CD4-positive, alpha-beta T cell treated with Interferon gamma for 1 hour (primary cell): ENCODE measurements at regions not wholly inside any gene's neighbourhood (a gene's known extent, or its start where the extent isn't known, plus 50 kb on each side); places are given as distances from the start of the nearest gene placed in this dataset.
"Not testable (repeated sequence)": the region's sequence is repeated elsewhere in the genome, so short reads cannot be mapped to it uniquely, and the experiment has no call there.

ENCODE experiments used
- DNase-seq: peaks from one replicate; pipeline ENCODE4 v3.0.0-alpha.2; 2020

DNA sequence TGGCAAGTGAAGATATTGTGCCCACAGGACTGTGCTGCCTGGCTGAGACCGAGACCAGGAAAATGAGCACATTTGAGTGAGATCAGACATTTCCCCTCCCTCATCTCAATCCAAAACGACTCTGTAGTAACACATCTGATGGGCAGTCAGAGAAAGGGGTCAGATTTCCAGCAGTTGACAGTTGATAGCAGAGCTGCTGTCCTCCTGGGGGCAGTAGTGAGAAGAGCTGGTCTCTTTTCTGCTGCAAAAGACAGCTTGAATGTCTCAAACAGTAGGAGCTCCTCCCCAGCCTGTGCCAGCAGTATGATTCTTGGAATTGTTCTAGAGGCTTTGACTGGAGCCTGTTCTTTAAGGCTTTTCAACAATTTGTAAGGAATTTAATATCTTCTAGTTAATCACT, 1396.3 kb downstream of the RPIA start:
- DNase-seq: not testable (repeated sequence)

DNA sequence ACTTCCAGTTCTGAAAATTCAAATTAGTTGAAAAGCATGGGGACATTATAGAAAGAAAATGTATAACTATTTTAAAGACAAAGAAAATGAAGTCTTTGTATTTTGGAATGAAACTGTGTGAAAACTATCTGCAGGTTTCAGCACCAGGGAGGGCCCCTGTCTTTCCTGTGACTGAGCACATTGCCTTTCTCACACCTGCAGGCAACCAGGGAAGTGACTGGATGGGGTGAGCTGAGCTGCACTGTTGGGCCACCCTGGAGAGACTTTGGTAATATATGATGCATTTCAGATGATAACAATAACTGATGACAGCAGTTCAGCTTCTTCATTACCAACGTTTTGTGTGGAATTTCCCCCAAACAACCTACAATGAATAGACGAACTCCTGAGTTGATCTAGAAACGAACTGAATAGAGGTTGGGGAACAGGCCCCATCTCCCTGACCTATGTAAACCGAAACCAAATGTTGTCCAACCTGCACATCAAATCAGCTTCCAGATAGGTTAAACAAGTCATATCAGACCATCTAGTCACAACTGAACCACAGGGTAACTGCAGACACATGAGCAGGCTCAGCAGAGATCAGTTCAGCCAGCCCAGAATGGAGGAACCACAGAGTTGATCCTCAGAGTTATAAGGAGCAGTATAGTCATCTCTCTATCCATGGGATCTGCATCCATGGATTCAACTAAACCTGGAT, 1402.2 kb downstream of the RPIA start:
- not testable (repeated sequence) for DNase-seq

DNA sequence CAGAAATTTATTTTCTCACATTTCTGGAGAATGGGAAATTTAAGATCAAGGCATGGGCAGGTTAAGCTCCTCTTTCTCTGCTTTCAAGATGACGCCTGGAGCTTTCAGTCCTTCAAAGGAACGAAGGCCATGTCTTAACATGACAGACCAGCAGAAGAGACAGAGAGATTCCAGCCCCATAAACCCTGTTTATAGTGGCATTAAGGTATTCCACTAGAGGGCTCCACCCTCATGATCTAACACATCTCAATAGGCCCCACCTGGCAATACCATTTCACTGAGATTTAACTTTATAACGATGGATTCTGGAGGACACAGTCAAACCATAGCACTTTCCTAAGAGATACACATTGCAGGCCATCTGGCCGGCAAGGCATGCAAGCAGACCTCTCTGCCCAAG, 1406.1 kb downstream of the RPIA start:
- not testable (repeated sequence) for DNase-seq

DNA sequence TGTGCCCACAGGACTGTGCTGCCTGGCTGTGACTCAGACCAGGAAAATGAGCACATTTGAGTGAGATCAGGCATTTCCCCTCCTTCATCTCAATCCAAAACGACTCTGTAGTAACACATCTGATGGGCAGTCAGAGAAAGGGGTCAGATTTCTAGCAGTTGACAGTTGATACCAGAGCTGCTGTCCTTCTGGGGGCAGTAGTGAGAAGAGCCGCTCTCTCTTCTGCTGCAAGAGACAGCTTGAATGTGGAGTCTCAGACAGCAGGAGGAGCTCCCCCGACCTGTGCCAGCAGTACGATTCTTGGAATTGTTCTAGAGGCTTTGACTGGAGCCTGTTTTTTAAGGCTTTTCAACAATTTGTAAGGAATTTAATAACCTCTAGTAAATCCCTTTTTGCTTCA, 1413.7 kb downstream of the RPIA start:
- DNase-seq: not testable (repeated sequence)

DNA sequence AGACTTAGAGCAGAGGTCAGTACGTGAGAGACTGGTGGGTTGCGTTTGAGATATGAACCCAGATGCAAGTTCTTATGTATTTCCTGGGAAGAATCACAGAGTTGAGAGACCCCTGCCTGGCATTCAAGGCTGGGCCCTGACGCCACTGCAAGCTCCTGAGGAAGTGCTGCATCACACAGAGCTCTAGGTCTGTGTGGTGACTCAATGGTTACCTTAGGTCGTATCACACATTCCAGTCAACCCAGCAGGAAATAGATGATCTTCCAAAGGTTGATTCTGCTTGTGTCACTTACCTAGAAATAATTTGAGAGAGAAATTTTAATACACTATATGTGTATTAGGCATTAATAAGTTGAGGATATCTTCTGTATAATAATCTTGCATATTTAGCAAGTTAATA, 1431.9 kb downstream of the RPIA start:
- DNase-seq: not testable (repeated sequence)

DNA sequence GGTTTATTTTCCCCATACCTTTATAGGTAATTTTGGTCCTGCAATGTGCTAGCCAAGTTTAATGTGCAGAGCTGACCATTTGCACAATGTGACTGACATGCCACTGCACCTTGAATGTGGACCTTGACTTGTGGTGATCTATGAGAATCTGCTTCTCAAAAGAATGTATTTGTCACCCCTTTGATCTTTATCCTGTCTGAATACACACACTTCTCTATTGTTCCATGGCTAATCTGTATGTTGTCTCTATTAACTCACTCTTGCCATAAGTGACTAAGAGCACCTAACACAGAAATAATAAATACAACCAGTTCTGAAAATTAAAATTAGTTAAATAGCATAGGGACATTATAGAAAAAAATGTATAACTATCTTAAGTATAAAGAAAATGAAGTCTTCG, 1447.6 kb downstream of the RPIA start:
- not testable (repeated sequence) for DNase-seq

DNA sequence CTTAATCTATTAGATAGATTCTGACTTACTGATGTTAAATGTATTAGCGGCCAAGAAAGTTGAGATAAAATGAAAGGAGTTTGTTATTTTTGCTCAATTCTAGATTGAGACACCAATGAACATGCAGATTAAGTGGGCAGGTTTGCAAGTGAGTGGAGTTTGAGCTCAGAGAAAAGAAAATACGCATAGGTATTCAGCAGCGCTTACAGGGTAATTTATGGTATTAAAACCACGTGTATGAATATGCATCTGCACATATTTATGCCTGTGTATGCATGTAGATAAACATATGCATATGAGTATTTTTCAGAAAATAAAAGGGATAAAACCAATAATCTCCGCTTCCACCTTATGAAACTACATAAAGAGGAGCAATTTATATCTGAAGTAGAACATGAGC, 1450.1 kb downstream of the RPIA start:
- DNase-seq: not testable (repeated sequence)

DNA sequence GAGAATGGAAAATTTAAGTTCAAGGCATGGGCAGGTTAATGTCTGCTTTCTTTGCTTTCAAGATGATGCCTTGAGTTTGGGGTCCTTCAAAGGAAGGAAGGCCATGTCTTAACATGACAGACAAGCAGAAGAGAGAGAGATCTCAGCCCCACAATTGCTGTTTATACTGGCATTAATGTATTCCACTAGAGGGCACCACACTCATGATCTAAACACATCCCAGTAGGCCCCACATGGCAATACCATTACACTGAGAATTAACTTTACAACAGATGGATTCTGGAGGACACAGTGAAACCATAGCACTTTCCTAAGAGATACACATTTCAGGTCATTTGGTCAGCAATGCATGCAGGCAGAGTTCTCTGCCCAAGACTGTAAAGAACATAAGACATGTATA, 1460.3 kb downstream of the RPIA start:
- DNase-seq: not testable (repeated sequence)

DNA sequence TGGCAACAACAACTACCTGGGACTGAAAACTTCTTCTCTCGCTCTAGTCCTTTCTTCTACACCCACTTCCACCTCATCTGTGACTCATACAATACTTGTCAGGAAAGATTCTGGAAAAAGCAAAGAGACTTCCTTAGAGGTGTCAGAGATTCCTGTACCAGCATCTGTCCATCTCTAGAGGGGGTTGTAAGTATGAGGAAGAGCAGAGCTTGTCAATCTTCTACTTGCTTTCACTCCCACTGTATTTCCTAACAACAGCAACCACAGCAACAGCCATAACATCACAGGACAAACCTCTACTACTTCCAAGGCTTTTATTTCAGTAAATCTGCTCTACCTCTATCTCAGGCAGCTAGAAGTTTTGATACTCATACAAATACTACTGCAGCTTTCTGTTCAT, 1479.5 kb downstream of the RPIA start:
- not testable (repeated sequence) for DNase-seq

DNA sequence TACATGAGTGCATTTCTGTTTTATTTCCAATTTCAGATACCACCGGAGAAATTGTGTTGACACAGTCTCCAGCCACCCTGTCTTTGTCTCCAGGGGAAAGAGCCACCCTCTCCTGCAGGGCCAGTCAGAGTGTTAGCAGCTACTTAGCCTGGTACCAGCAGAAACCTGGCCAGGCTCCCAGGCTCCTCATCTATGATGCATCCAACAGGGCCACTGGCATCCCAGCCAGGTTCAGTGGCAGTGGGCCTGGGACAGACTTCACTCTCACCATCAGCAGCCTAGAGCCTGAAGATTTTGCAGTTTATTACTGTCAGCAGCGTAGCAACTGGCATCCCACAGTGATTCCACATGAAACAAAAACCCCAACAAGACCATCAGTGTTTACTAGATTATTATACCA, 1481.6 kb downstream of the RPIA start:
- not testable (repeated sequence) for DNase-seq

DNA sequence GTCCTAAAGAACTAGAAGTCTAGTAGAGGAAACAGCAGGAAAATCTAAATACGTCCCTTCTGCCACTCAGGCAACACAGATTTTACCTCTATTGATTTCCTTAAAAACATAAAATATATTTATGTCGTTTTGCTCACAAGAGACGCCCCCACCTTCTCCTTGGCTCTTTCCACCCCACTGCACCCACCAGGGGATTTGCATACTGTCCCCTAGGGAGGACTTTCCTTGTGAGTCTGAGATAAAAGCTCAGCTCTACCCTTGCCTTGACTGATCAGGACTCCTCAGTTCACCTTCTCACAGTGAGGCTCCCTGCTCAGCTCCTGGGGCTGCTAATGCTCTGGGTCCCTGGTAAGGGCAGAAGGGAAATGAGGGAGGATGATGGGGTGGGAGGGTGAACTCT, 1488.1 kb downstream of the RPIA start:
- peak; percentile 1 for DNase-seq

DNA sequence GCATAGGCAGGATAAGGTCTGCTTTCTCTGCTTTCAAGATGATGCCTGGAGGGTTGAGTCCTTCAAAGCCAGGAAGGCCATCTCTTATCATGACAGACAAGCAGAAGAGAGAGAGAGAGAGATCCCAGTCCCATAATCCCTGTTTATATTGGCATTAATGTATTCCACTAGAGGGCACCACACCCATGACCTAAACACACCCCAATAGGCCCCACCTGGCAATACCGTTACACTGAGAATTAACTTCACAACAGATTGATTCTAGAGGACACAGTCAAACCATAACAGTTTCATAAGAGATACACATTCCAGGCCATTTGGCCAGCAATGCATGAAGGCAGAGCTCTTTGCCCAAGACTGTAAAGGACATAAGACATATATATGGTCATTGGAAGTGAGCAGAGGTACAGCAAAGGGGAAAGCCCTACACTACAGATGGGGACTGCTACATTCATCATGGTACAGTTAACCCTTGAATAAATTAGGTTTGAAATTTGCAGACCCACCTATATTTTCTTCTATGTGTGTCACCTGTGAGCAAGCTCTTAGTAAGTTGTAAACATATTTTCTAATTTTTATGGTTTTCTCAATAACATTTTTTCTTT, 1516.1 kb downstream of the RPIA start:
- DNase-seq: no peak

DNA sequence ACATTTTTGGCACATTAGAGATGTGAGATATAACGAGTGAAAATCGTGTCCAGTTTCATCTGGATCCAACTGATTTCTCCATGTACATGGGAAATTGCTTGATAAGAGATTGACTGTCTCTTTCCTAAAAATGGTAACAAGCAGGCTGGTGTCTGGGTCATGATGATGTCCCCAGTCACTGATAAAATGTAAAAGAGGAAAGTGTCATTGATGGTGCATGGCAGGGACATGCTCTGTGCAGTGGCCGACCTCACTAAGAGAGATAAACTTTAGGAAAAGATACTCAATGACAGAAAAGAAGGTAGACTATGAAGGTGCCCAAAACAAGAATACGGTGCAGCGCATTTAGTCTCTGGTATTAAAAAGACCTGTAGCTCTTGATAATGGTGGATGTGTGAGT, 1517.5 kb downstream of the RPIA start:
- no peak for DNase-seq

DNA sequence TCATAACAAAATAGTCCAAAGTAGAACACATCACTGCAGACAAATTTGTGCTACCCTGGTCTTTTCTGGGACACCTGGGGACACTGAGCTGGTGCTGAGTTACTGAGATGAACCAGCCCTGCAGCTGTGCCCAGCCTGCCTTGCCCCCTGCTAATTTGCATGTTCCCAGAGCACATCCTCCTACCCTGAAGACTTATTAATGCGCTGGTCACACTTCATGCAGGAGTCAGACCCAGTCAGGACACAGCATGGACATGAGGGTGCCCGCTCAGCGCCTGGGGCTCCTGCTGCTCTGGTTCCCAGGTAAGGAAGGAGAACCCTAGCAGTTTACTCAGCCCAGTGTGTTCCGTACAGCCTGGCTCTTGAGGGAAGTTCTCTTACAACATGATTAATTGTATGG, 1518.3 kb downstream of the RPIA start:
- no peak for DNase-seq

DNA sequence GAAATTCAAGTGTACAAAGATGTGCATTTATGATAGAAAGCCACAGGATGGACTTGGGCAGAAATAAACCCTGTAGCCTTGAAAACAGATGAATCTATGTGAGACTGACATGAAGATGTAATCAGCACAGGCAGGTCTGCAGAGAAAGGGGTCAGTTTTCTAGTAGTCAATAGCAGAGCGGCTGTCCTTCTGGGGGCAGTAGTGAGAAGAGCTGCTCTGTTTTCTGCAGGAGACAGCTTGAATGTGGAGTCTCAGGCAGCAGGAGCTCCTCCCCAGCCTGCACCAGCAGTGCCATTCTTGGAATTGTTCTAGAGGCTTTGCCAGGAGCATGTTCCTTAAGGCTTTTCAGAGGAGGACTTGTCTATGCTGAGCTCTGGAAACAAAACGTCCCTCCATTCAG, 1524.4 kb downstream of the RPIA start:
- not testable (repeated sequence) for DNase-seq

DNA sequence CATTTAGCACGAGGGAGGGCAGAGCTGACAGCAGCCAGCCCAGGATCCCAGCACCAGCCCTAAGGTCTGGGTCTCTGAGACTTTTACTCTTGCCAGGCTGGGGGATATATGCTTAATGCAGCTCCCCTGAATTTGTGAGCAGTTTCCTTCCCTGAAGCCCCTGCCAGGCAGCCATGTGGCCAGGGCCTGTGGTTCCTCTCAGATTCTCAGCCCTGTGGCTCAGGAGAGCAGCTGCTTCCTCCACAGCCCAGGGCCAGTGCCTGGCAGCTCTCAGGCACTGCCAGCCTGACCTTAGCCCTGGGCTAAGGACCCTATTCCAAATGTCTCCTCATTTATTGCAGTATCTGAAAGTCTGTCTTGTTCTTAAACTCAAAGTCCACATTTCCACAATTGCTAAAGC, 1525.3 kb downstream of the RPIA start:
- DNase-seq: not testable (repeated sequence)

DNA sequence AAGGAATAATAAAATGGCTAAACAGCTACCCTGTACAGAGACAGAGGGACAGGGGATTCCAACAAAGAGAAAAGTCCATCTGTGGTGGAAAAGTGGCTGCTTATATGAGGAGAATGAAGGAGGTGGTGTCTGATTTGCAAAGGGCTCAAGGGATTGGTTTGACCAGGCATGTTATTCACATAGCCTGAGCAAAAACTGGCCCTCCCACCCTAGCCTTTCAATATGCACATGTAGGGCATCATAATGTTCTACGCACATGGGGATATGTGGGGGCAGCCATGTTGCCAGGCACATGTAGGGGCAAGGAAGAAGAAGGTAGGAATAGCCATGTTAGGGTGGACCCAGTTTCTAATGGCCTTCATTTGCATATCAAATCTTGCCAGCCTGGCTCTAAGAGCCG, 1527.1 kb downstream of the RPIA start:
- not testable (repeated sequence) for DNase-seq

DNA sequence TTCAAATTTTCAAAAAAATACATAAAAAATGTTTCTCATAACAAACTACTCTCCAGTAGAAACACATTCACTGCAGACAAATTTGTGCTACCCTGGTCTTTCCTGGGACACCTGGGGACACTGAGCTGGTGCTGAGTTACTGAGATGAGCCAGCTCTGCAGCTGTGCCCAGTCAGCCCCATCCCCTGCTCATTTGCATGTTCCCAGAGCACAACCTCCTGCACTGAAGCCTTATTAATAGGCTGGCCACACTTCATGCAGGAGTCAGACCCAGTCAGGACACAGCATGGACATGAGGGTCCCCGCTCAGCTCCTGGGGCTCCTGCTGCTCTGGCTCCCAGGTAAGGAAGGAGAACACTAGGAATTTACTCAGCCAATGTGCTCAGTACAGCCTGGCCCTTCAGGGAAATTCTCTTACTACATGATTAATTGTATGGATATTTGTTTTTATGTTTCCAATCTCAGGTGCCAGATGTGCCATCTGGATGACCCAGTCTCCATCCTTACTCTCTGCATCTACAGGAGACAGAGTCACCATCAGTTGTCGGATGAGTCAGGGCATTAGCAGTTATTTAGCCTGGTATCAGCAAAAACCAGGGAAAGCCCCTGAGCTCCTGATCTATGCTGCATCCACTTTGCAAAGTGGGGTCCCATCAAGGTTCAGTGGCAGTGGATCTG, 1529.3 kb downstream of the RPIA start:
- peak; percentile 7 for DNase-seq

DNA sequence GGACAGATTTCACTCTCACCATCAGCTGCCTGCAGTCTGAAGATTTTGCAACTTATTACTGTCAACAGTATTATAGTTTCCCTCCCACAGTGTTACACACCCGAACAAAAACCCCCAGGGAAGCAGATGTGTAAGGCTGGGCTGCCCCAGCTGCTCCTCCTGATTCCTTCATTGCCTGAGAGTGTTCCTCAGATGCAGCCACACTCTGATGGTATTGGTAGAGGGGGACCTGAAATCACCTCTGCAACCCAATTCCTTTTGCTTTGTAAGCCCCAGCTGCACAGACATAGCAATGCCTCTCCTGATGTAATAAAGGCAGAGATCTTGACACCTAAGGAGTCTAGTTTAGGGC, 1529.8 kb downstream of the RPIA start:
- DNase-seq: no peak

DNA sequence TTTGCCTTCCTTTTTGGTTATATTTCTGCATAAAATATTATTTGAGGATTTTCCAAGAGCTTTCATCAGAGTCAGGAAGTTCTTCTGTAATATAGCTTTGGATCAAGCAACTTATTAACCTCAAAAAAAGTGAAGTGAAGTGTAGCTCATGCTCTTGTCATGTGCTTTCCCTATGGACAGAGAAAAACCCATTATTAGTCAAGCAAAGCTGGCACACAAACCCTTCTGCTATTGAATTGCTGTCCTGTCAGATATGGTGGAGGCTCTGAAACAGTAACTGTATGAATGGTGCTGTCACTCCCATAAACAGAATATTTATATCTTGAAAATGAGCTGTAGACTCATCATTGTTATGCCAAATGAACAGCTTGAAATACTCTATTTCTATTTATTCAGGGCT, 1533.3 kb downstream of the RPIA start:
- DNase-seq: not testable (repeated sequence)

DNA sequence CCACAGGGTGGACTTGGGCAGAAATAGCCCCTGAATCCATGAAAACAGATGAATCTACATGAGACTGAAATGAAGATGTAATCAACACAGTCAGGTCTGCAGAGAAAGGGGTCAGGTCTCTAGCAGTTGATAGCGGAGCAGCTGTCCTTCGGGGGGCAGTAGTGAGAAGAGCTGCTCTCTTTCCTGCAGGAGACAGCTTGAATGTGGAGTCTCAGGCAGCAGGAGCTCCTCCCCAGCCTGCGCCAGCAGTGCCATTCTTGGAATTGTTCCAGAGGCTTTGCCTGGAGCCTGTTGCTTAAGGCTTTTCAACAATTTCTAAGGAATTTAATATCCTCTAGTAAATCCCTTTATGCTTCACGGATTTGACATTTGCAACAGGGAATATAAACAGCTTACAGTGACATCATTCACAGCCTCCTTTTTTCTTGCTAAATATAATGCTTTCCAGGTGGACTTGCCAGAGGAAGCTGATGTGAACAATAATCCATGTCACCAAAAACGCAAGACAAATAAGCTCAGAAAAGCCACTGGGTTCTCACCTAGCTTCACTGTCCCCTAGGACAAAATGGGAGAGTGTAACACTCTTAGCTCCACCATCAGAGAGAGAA, 1535.1 kb downstream of the RPIA start:
- DNase-seq: not testable (repeated sequence)

DNA sequence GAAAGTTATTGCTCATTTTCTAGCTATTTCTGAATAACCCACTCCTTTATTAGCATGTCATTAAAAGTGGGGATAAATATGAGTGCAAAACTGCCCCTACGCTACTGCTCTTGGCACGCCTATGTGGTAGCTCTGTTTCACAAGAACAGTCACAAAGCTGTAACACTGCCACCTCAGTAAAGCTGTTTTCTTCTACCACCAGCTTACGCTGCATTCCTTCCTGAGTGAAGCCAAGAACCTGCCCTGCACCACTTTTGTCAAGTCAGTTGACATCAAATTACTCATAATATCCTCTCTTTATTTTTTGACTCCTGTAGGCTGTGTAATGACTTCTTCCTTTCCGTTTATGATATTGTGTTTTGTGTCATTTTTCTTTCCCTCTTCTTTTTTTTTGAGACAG, 1539.7 kb downstream of the RPIA start:
- DNase-seq: not testable (repeated sequence)

DNA sequence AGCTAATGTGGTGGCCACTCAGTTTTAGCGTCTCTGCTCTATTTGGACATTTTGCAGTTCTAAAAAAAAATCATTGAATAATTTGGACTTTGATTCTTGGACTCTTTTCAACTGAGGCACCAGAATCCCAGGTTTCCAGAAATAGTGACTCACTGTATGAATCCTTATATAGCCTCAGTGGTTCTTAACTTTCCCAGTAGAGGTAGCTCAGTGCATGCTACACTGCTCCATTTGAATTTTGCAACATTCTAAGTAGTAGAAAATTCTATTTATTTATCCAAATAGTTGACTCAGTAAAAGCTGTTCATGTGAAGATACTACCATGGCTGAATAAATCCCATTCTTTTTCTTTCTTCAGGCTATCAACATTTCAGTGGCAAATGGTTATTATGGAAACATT, 1544.0 kb downstream of the RPIA start:
- not testable (repeated sequence) for DNase-seq

DNA sequence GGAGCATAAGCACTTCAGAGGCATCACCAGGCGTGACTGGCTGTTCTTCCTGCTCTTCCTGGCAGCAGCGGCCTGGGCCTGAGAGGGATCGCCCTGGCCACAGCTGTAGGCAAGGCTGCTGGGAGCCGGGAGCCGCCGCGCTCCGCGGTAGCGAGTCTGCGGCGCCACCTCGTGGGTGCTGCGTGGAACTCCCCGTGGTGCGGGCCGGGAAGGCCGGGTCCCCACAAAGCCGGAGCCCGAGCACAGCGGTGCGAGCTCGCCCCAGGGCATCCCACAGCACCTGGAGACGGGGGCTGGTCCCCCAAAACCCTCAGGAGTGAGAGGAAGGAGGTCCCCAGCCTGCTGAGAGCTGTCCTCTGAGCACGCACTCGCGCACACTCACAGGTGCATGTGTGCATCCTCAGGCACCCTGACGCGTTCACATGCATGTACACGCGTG, 1546.5 kb downstream of the RPIA start:
- peak; percentile 15 for DNase-seq
